ENCODE measurements at regions not wholly inside any gene's neighbourhood (a gene's known extent, or its start where the extent isn't known, plus 50 kb on each side); places are given as distances from the start of the nearest gene placed in this dataset.
A peak's percentile ranks its signal among the peaks of the same experiment; 100 is the strongest.

- TF ChIP-seq YBX1 (IDR thresholded peaks at IDR 0.05) (no peak), E2F4 (IDR thresholded peaks at IDR 0.05; ENCODE audit: low read depth, low read length) (no peak), SREBF2 (IDR thresholded peaks at IDR 0.05; ENCODE audit: low read length) (no peak), EGR1 (IDR thresholded peaks at IDR 0.05; ENCODE audit: borderline replicate concordance in 1 of 2, low read depth in 2 of 2, low read length in 2 of 2) (no peak), CTCF (IDR thresholded peaks at IDR 0.05 in 2 of 3, conservative IDR thresholded peaks at IDR 0.05 in 1 of 3; ENCODE audit: control insufficient read depth in 2 of 3, extremely low read depth in 1 of 3, insufficient read depth in 1 of 3, low read depth in 3 of 3, low read length in 3 of 3) (no peak), TAF1 (IDR thresholded peaks at IDR 0.05; ENCODE audit: borderline replicate concordance, low read depth, low read length) (no peak), IKZF1 (conservative IDR thresholded peaks at IDR 0.05) (peak; percentile 68), CEBPB (IDR thresholded peaks at IDR 0.05; ENCODE audit: borderline replicate concordance in 1 of 2, low read depth in 2 of 2, low read length in 2 of 2) (peak in 1 of 2 experiments; percentile 69; a peak in 1 of 4 replicates), HDAC6 (IDR thresholded peaks at IDR 0.05; ENCODE audit: unreplicated experiment) (no peak), REST (IDR thresholded peaks at IDR 0.05; ENCODE audit: low read depth, low read length) (no peak), RELA (IDR thresholded peaks at IDR 0.05; ENCODE audit: borderline replicate concordance, partially characterized antibody) (no peak), JUNB (IDR thresholded peaks at IDR 0.05) (peak; percentile 97), IRF5 (IDR thresholded peaks at IDR 0.05; ENCODE audit: borderline replicate concordance) (no peak)
These were observed 92.3 kb upstream of the ELOVL5 start for GRCh38 chr6:53441035-53441493.

Data from GM12878 (cell line).